Spleen (tissue), 7 donors: ENCODE measurements at regions not wholly inside any gene's neighbourhood (a gene's known extent, or its start where the extent isn't known, plus 50 kb on each side); places are given as distances from the start of the nearest gene placed in this dataset.

Experiments
- POLR2A ChIP-seq, 3 donors: fragments of 450-650 bp; IDR thresholded peaks; one replicate each; pipeline ENCODE4 v1.5.1; 2017; ENCODE audit warnings: antibody characterized with exemption in 3 of 3, mild to moderate bottlenecking in 1 of 3
- POLR2AphosphoS5 ChIP-seq, 3 donors: sonication (generic); formaldehyde crosslinking; IDR thresholded peaks; one replicate each; pipeline ENCODE4 v1.5.1; 2017; ENCODE audit warnings: antibody characterized with exemption in 3 of 3
- TF ChIP-seq, protein P1 (sequence below), 11 experiments: fragments of 200-600 bp in 7 of 11; fragments of 450-650 bp in 4 of 11; sonication (generic) in 4 of 11; IDR thresholded peaks in 8 of 11; conservative IDR thresholded peaks in 3 of 11; 1 replicate in 7 of 11; 2 replicates in 4 of 11; pipeline versions ENCODE4 v1.4.0 to v1.8.0; 2016 to 2021; ENCODE audit warnings: antibody characterized with exemption in 11 of 11, inconsistent platforms in 4 of 11, mild to moderate bottlenecking in 1 of 11
- donor health status: DM: no; HTN: no; CAD: no; lungs with moderate emphysema.
- donor health status: DM: no; HTN: no; CAD: no.
- donor health status: DM: no; HTN: no; CAD: no.

DNA sequence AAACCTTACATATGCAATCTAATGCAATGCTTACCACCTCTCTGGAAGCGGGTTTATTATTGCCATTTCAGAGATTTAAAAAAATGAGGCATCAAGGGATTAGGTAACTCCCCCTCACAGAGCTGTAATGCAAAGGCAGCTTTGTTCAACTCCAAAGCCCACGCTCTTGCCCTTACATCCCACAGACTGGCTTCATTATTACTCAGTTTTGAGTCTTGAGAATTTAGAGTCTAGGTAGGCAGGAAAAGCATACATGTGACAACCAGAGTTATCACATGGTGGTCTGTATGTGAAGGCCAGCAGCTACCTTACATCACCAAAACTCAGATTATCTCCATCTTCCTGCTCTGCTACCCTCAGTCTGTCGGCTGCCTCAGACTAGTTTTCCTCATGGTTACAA is 326.9 kb downstream of the UACA start:
- TF ChIP-seq, protein P1, sequence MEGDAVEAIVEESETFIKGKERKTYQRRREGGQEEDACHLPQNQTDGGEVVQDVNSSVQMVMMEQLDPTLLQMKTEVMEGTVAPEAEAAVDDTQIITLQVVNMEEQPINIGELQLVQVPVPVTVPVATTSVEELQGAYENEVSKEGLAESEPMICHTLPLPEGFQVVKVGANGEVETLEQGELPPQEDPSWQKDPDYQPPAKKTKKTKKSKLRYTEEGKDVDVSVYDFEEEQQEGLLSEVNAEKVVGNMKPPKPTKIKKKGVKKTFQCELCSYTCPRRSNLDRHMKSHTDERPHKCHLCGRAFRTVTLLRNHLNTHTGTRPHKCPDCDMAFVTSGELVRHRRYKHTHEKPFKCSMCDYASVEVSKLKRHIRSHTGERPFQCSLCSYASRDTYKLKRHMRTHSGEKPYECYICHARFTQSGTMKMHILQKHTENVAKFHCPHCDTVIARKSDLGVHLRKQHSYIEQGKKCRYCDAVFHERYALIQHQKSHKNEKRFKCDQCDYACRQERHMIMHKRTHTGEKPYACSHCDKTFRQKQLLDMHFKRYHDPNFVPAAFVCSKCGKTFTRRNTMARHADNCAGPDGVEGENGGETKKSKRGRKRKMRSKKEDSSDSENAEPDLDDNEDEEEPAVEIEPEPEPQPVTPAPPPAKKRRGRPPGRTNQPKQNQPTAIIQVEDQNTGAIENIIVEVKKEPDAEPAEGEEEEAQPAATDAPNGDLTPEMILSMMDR (IDR thresholded peaks at IDR 0.05 in 8 of 11, conservative IDR thresholded peaks at IDR 0.05 in 3 of 11): no peak
- TF ChIP-seq POLR2AphosphoS5 (IDR thresholded peaks at IDR 0.05) (no peak), POLR2A (IDR thresholded peaks at IDR 0.05) (no peak)
